WERI-Rb-1 (cell line): ENCODE measurements at regions not wholly inside any gene's neighbourhood (a gene's known extent, or its start where the extent isn't known, plus 50 kb on each side); places are given as distances from the start of the nearest gene placed in this dataset.

Experiments
- DNase-seq: peaks from one replicate; pipeline ENCODE4 v3.0.0-alpha.2; 2020
- H3K27ac ChIP-seq: fragments of 250-450 bp; sonication (Bioruptor Pico); 2 replicates; pipeline ENCODE4 v1.5.1; 2020; ENCODE audit warnings: mild to moderate bottlenecking, moderate library complexity
- H3K27me3 ChIP-seq: fragments of 250-450 bp; sonication (Bioruptor Pico); 2 replicates; pipeline ENCODE4 v1.5.1; 2021; ENCODE audit warnings: mild to moderate bottlenecking, low read depth, moderate library complexity; ENCODE audit not compliant: insufficient read depth, severe bottlenecking
- H3K36me3 ChIP-seq: fragments of 250-450 bp; sonication (Bioruptor Pico); 2 replicates; pipeline ENCODE4 v1.5.1; 2020; ENCODE audit warnings: mild to moderate bottlenecking, moderate library complexity
- H3K4me3 ChIP-seq: 2 replicates; pipeline ENCODE4 v1.5.1; 2011; ENCODE audit warnings: low read depth, mild to moderate bottlenecking, control low read depth, low read length
- H3K9me3 ChIP-seq: fragments of 250-450 bp; sonication (Bioruptor Pico); 2 replicates; pipeline ENCODE4 v1.5.1; 2021; ENCODE audit warnings: mild to moderate bottlenecking, moderate library complexity; ENCODE audit not compliant: severe bottlenecking
- TF ChIP-seq, protein P1 (sequence below): IDR thresholded peaks from 2 replicates; pipeline ENCODE4 v1.5.1; 2011; ENCODE audit warnings: low read depth, mild to moderate bottlenecking, control low read depth, inconsistent platforms, low read length

DNA sequence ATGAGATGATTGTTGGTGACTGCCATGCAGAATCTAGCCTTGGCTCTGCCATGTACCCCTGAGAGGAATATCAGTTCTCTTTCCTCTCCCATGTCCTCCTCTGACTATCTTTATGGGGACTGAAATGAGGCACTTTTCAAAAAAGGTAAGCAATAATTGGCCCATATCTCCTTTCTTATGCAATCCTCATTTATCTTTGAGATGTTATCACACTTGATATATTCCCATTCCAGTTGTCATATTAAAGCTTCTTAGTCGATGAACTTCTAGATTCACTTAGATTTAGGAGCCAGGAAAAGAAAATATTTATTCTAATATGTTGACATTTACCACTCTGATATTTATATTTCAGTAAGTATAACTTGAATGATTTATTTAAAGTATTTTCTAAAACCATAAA, 55.3 kb upstream of the CXCL8 start:
- no peak overlapping the region for H3K27ac ChIP-seq
- TF ChIP-seq, protein P1, sequence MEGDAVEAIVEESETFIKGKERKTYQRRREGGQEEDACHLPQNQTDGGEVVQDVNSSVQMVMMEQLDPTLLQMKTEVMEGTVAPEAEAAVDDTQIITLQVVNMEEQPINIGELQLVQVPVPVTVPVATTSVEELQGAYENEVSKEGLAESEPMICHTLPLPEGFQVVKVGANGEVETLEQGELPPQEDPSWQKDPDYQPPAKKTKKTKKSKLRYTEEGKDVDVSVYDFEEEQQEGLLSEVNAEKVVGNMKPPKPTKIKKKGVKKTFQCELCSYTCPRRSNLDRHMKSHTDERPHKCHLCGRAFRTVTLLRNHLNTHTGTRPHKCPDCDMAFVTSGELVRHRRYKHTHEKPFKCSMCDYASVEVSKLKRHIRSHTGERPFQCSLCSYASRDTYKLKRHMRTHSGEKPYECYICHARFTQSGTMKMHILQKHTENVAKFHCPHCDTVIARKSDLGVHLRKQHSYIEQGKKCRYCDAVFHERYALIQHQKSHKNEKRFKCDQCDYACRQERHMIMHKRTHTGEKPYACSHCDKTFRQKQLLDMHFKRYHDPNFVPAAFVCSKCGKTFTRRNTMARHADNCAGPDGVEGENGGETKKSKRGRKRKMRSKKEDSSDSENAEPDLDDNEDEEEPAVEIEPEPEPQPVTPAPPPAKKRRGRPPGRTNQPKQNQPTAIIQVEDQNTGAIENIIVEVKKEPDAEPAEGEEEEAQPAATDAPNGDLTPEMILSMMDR: no peak
- H3K36me3 ChIP-seq: no peaks in the 10 kb centered on the region
- DNase-seq: no peak
- no peaks in the 10 kb centered on the region for H3K27me3 ChIP-seq
- no peaks in the 10 kb centered on the region for H3K9me3 ChIP-seq
- no peak overlapping the region for H3K4me3 ChIP-seq

DNA sequence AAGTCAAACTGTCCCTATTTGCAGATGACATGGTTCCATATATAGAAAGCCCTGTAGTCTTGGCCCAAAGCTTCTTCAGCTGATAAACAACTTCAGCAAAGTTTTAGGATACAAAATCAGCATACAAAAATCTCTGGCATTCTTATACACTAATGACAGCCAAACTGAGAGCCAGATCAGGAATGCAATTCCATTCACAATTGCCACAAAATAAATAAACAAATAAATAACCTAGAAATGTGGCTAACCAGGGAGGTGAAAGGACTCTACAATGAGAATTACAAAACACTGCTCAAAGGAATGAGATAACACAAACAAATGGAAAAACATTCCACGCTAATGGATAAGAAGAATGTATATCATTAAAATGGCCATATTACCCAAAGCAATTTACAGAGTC, 52.9 kb upstream of the CXCL8 start:
- Histone ChIP-seq H3K4me3 (no peak overlapping the region), H3K27ac (no peak overlapping the region), H3K27me3 (no peaks in the 10 kb centered on the region), H3K9me3 (no peaks in the 10 kb centered on the region), H3K36me3 (no peaks in the 10 kb centered on the region)
- TF ChIP-seq, protein P1: no peak
- no peak for DNase-seq

DNA sequence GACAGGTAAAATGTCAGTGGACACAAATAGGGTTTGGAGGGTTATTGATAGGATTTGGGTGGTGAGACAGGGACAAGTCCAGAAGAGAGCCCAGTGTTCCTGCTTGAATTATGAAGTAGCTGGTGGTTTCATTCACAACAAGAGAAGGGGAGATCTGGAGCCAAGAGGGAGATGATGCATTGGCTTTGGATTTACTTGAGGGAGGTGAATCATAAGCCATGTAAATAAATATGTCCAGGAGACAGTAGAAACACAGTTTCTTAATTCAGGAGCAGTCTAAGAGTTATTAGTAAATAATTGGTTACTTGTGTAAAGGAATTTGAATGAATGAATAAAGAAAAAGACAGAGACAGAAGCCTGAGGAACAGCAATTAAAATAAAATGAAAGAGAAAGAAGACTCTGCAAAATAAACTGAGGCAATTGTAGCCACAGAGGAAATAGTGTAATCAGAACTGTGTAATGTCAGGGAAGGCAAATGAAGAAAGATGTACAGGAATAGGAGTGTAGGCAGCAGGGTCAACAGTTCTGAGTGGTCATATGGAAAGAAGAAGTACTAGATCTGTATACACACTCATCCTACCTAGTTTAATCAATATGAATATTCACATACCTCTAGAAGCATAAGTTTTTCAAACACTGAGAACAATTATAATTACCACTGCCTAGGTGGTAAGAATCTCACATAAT, 50.2 kb upstream of the CXCL8 start:
- H3K4me3 ChIP-seq: no peak overlapping the region
- no peaks in the 10 kb centered on the region for H3K27me3 ChIP-seq
- TF ChIP-seq, protein P1: no peak
- H3K36me3 ChIP-seq: no peaks in the 10 kb centered on the region
- no peak for DNase-seq
- no peak overlapping the region for H3K27ac ChIP-seq
- peaks cover 2% of the 10 kb centered on the region for H3K9me3 ChIP-seq
